Muscle layer of duodenum (tissue), 2 donors: ENCODE measurements at regions not wholly inside any gene's neighbourhood (a gene's known extent, or its start where the extent isn't known, plus 50 kb on each side); places are given as distances from the start of the nearest gene placed in this dataset.

Source experiments
- H3K27ac ChIP-seq: one replicate; pipeline ENCODE4 v1.7.0; 2013; ENCODE audit warnings: mild to moderate bottlenecking, low read length
- H3K27me3 ChIP-seq: one replicate; pipeline ENCODE4 v1.7.0; 2013; ENCODE audit warnings: low read depth, mild to moderate bottlenecking, control low read depth, low read length
- H3K36me3 ChIP-seq, 2 donors: one replicate each; pipeline ENCODE4 v1.7.0; 2013; ENCODE audit warnings: low read length in 2 of 2, control low read depth in 1 of 2, mild to moderate bottlenecking in 1 of 2; ENCODE audit not compliant: insufficient read depth in 2 of 2, control insufficient read depth in 1 of 2
- H3K4me1 ChIP-seq, 2 donors: one replicate each; pipeline ENCODE4 v1.7.0; 2013; ENCODE audit warnings: low read length in 2 of 2, mild to moderate bottlenecking in 2 of 2, control low read depth in 1 of 2, moderate library complexity in 1 of 2; ENCODE audit not compliant: insufficient read depth in 2 of 2, control insufficient read depth in 1 of 2
- H3K4me3 ChIP-seq, 2 donors: one replicate each; pipeline ENCODE4 v1.7.0; 2013; ENCODE audit warnings: low read length in 2 of 2, low read depth in 1 of 2, mild to moderate bottlenecking in 1 of 2
- H3K9me3 ChIP-seq, 2 donors: one replicate each; pipeline ENCODE4 v1.7.0; 2013; ENCODE audit warnings: low read length in 2 of 2, control low read depth in 1 of 2, mild to moderate bottlenecking in 1 of 2; ENCODE audit not compliant: control insufficient read depth in 1 of 2
- donor health status: healthy.

GRCh38 chr1:69201716-69202115 lies 366.0 kb upstream of the LRRC7 start:
- peaks cover 0 to 3% of the 10 kb centered on the region in 2 donors for H3K4me1 ChIP-seq
- no peak overlapping the region for H3K27ac ChIP-seq
- peaks cover 0 to 9% of the 10 kb centered on the region in 2 donors for H3K9me3 ChIP-seq
- H3K4me3 ChIP-seq, result no peak overlapping the region
- no peaks in the 10 kb centered on the region for H3K27me3 ChIP-seq
- H3K36me3 ChIP-seq, result no peaks in the 10 kb centered on the region

- Histone ChIP-seq H3K27ac (no peak overlapping the region), H3K9me3 (peaks cover 0 to 9% of the 10 kb centered on the region in 2 donors), H3K36me3 (no peaks in the 10 kb centered on the region), H3K4me1 (peaks cover 0 to 3% of the 10 kb centered on the region in 2 donors), H3K27me3 (no peaks in the 10 kb centered on the region), H3K4me3 (no peak overlapping the region)
Observed at GRCh38 chr1:69203166-69203565, 364.6 kb upstream of the LRRC7 start.

DNA sequence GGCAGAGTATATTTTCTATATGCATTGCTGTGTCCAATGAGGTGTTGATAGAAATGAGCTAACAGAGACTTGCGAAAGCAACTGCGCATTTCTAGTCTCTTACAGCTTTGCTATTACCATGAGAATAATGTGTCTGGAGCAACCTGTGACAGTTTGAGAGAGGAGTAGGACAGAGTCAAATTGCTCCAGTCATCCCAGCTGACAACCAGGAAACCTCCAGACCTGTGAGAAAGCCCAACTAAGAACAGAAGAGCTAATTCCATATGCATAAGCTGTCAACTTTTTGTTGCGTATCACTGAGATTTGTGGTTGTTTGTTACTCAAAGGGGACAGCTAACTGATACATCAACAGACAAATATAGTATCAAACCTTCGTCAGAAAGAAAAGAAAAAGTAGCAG lies 354.1 kb upstream of the LRRC7 start:
- H3K4me1 ChIP-seq, result no peaks in the 10 kb centered on the region

DNA sequence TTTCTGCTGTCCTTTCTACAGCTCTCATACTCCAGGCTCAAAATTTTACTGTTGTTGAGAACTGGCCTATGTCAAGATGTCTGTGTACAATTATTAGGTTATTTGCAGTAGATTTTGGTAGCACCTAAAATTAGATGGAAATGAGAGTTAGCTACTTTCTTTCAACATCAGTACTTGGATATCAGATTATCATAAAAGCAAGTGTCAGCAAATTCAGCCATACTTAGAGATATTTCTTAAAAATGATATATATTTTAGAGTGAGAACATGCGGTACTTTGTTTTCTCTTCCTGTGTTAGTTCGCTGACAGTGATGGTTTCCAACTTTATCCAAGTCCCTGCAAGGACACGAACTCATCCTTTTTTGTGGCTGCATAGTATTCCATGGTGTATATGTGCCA lies 351.8 kb upstream of the LRRC7 start:
- H3K4me3 ChIP-seq, result no peak overlapping the region
- no peaks in the 10 kb centered on the region for H3K4me1 ChIP-seq
- no peak overlapping the region for H3K27ac ChIP-seq
- no peaks in the 10 kb centered on the region for H3K9me3 ChIP-seq
- H3K27me3 ChIP-seq, result no peaks in the 10 kb centered on the region
- H3K36me3 ChIP-seq, result no peaks in the 10 kb centered on the region

More for the DNA sequence above, 354.1 kb upstream of the LRRC7 start:
- H3K4me3 ChIP-seq, result no peak overlapping the region
- H3K27ac ChIP-seq, result no peak overlapping the region
- no peaks in the 10 kb centered on the region for H3K9me3 ChIP-seq
- H3K27me3 ChIP-seq, result no peaks in the 10 kb centered on the region
- no peaks in the 10 kb centered on the region for H3K36me3 ChIP-seq

DNA sequence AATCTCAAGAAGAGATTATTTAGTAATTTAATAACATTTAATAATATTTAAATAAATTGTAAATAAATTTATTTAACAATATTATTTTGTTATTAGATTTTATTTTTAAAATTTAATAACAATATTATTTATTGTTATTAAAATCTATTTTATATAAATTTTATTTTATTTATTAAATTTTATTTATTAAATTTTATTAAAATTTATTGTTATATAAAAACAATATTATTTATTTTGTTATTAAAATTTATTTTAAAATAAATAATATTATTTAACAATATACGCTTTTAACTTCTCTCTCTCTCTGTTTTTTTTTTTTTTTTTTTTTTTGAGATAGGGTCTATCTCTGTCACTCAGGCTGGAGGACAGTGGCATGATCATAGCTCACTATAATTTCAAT lies 347.1 kb upstream of the LRRC7 start:
- H3K36me3 ChIP-seq, result no peaks in the 10 kb centered on the region

DNA sequence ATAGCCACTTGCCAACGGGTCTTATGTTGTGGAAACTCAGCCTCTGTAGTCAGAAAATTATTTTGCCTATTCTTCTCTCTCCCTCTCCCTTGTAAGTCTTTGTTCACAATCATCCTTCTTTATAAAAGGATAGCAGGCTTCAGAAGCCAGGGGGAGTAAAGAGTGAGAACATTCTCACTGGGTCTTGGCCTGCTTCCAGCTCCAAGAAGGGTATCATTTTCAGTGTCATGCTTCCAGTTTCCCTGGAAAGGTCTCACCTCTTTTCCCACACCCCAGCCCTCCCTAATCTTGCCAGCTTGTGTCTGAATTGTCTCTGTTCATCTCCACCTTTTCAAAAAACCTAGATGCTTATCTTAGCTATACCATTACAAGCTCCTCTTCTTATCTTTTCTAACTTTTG lies 346.2 kb upstream of the LRRC7 start:
- Histone ChIP-seq H3K36me3 (no peaks in the 10 kb centered on the region), H3K27ac (no peak overlapping the region), H3K4me1 (no peaks in the 10 kb centered on the region), H3K4me3 (no peak overlapping the region), H3K27me3 (no peaks in the 10 kb centered on the region), H3K9me3 (no peaks in the 10 kb centered on the region)

More for the DNA sequence above, 347.1 kb upstream of the LRRC7 start:
- Histone ChIP-seq H3K9me3 (no peaks in the 10 kb centered on the region), H3K4me3 (no peak overlapping the region), H3K4me1 (no peaks in the 10 kb centered on the region), H3K27me3 (no peaks in the 10 kb centered on the region), H3K27ac (no peak overlapping the region)

DNA sequence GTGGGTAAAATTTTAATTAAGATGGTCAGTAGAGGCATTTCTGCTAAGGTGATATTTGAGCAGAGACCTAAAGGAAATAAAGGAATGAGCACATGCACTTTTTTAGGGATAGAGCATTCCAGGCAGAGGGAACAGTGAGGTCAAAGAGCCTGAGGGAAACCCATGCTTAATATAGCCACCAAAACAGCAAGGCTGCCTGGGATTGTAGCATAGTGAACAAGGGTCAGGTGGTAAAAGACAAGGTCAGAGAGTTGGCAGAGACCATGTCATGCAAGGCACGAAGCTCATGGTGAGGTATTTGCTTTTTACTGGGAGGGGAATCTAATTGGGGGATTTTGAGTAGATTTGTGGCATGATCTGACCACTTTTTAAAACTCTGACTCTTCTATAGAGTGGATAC lies 344.6 kb upstream of the LRRC7 start:
- no peaks in the 10 kb centered on the region for H3K4me1 ChIP-seq
- no peaks in the 10 kb centered on the region for H3K27me3 ChIP-seq
- H3K9me3 ChIP-seq, result no peaks in the 10 kb centered on the region
- H3K36me3 ChIP-seq, result no peaks in the 10 kb centered on the region
- no peak overlapping the region for H3K27ac ChIP-seq
- H3K4me3 ChIP-seq, result no peak overlapping the region

GRCh38 chr1:69228501-69228900 lies 339.2 kb upstream of the LRRC7 start:
- no peaks in the 10 kb centered on the region for H3K4me1 ChIP-seq
- H3K27me3 ChIP-seq, result no peaks in the 10 kb centered on the region
- H3K36me3 ChIP-seq, result no peaks in the 10 kb centered on the region
- H3K4me3 ChIP-seq, result no peak overlapping the region
- H3K27ac ChIP-seq, result no peak overlapping the region
- no peaks in the 10 kb centered on the region for H3K9me3 ChIP-seq

GRCh38 chr1:69230208-69230607 lies 337.5 kb upstream of the LRRC7 start:
- Histone ChIP-seq H3K27ac (no peak overlapping the region), H3K27me3 (no peaks in the 10 kb centered on the region), H3K4me1 (no peaks in the 10 kb centered on the region), H3K4me3 (no peak overlapping the region), H3K9me3 (no peaks in the 10 kb centered on the region), H3K36me3 (no peaks in the 10 kb centered on the region)

GRCh38 chr1:69233463-69233862 lies 334.3 kb upstream of the LRRC7 start:
- Histone ChIP-seq H3K4me1 (no peaks in the 10 kb centered on the region), H3K27ac (no peak overlapping the region), H3K36me3 (no peaks in the 10 kb centered on the region), H3K9me3 (no peaks in the 10 kb centered on the region), H3K27me3 (no peaks in the 10 kb centered on the region), H3K4me3 (no peak overlapping the region)

GRCh38 chr1:69244211-69244610 lies 323.5 kb upstream of the LRRC7 start:
- no peaks in the 10 kb centered on the region for H3K27me3 ChIP-seq
- no peak overlapping the region for H3K27ac ChIP-seq
- H3K9me3 ChIP-seq, result no peaks in the 10 kb centered on the region
- H3K4me3 ChIP-seq, result no peak overlapping the region
- no peaks in the 10 kb centered on the region for H3K36me3 ChIP-seq
- H3K4me1 ChIP-seq, result no peaks in the 10 kb centered on the region

DNA sequence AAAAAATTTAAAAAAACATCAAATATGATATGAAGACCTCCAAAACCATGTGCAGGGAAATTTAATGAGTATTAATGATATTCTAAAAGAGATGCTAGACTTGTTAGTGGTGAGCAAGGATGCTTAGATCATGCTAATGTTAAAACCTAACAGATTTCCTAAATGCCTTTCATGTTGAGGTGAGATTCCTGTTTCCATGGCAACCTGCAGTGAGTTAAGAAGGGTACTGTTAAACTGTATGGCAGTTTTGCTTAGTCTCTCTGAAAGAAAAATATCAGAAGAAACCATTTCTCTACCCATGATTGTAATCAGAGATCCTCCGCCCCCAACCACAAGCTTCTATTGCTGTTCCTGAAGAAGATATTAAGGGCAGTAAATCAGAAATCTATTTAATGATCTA lies 321.6 kb upstream of the LRRC7 start:
- Histone ChIP-seq H3K27ac (no peak overlapping the region), H3K36me3 (no peaks in the 10 kb centered on the region), H3K4me1 (no peaks in the 10 kb centered on the region), H3K4me3 (no peak overlapping the region), H3K9me3 (no peaks in the 10 kb centered on the region), H3K27me3 (no peaks in the 10 kb centered on the region)
